ENCODE measurements at regions not wholly inside any gene's neighbourhood (a gene's known extent, or its start where the extent isn't known, plus 50 kb on each side); places are given as distances from the start of the nearest gene placed in this dataset.

DNA sequence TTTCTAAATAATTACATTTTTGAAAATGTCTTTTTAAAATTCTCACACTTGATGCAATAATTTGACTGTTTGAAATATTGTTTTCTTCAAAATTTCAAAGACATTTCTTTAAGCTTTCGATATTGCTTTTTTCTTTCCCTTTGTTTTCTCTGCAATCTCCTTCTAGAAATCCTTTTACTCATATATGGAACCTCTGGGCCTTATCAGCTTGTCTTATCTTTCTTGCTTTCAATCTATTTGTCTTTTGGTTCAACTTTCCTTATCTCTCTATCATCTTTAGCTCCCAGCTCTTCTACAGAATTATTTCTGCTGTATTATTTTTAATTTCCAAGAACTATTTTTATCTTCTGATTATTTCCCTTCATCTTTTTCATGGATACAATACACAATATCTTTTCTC, 80.7 kb upstream of the DIAPH3 start:
- TF ChIP-seq POLR2A (IDR thresholded peaks at IDR 0.05; ENCODE audit: low read depth, low read length) (no peak), POLR2AphosphoS5 (IDR thresholded peaks at IDR 0.05; ENCODE audit: low read depth, low read length) (no peak), PAX5 (IDR thresholded peaks at IDR 0.05; ENCODE audit: insufficient read depth, low read length, severe bottlenecking) (no peak)

All from GM12891 (cell line).